GM12873 (cell line): ENCODE measurements at regions not wholly inside any gene's neighbourhood (a gene's known extent, or its start where the extent isn't known, plus 50 kb on each side); places are given as distances from the start of the nearest gene placed in this dataset.

ENCODE experiments used
- CTCF ChIP-seq: IDR thresholded peaks from 2 replicates; pipeline ENCODE4 v1.5.1; 2012; ENCODE audit warnings: low read depth, mild to moderate bottlenecking, moderate library complexity, low read length, control low read depth; ENCODE audit not compliant: insufficient read depth; ENCODE audit errors: missing control alignments

GRCh38 chr13:26996965-26997752 is 174.5 kb downstream of the USP12 start:
- no peak for TF ChIP-seq CTCF

- no peak for TF ChIP-seq CTCF
Measured at GRCh38 chr13:26995159-26995558, 176.5 kb downstream of the USP12 start.

GRCh38 chr13:26993780-26994179 is 177.8 kb downstream of the USP12 start:
- no peak for TF ChIP-seq CTCF

GRCh38 chr13:26992951-26993719 is 178.5 kb downstream of the USP12 start:
- TF ChIP-seq CTCF = no peak

GRCh38 chr13:26991508-26992181 is 180.0 kb downstream of the USP12 start:
- TF ChIP-seq CTCF = no peak

- TF ChIP-seq CTCF = no peak
Measured at GRCh38 chr13:26989957-26990713, 181.5 kb downstream of the USP12 start.
